ENCODE measurements at regions not wholly inside any gene's neighbourhood (a gene's known extent, or its start where the extent isn't known, plus 50 kb on each side); places are given as distances from the start of the nearest gene placed in this dataset.

DNA sequence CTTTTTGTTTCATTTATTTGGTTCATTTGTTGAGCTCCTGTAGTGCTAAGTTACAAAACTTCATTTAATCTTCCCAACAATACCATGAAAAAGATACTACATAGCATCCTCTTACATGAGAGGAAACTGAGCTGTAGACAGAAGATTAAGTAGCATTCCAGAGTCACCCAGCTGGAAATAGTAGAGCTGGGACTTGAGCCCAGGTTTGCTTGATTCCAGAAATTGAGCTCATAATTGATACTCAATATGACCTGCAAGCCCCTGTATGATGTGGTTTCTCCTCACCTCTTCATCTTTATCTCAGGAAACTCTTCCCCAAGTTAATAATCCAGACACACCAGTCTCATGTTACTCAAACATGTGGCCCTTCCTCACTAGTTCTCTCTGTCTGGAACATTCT is 87.0 kb upstream of the DAAM1 start:
- DNase-seq (no peak), ATAC-seq (no peak)
- Mint-ChIP-seq H3K27me3 (peaks cover 17% of the 10 kb centered on the region), H3K27ac (no peak overlapping the region), H3K4me3 (no peak overlapping the region), H3K9me3 (no peaks in the 10 kb centered on the region), H3K4me1 (no peaks in the 10 kb centered on the region)

DNA sequence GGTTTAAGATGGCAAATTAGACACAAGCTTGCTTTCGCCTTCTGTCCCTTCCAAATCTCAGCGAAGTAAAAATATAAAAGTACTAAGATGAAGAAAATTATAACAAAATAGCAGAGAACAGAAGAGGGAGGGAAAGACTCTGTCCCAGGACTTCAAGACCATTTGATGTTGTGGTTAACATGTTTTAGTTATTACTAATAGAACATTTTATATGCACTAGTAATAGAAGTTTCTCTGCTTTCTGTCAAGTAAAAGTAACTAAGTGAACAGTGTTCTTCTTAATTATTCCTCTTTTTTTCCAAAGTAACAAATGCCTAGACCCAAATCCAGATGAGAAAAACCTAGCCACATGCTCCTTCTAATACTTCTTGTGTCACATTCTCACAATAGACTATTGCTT is 85.1 kb upstream of the DAAM1 start:
- peaks cover 29% of the 10 kb centered on the region for H3K27me3 Mint-ChIP-seq
- no peak for DNase-seq
- no peaks in the 10 kb centered on the region for H3K4me1 Mint-ChIP-seq
- no peak for ATAC-seq
- no peaks in the 10 kb centered on the region for H3K9me3 Mint-ChIP-seq
- no peak overlapping the region for H3K27ac Mint-ChIP-seq
- no peak overlapping the region for H3K4me3 Mint-ChIP-seq

DNA sequence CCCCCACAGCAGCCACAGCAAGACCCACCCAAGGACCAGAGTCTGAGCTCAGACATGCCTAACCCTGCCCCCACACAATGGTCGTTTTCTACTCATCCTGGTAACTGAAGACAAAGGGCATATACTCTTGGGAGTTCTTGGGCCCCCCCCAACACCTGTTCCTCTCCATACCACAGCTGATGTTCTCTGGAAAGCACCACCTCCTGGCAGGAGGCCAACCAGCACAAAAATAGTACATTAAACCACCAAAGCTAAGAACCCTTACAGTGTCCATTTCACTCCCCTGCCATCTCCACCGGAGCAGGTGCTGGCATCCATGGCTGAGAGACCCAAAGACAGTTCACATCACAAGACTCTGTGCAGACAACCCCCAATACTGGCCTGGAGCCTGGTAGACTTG is 80.6 kb upstream of the DAAM1 start:
- peaks cover 39% of the 10 kb centered on the region for H3K27me3 Mint-ChIP-seq
- DNase-seq = no peak
- no peak overlapping the region for H3K4me3 Mint-ChIP-seq
- H3K4me1 Mint-ChIP-seq = no peaks in the 10 kb centered on the region
- ATAC-seq = no peak
- peak overlapping the region in 1 of 2 donors; percentile 84 for H3K27ac Mint-ChIP-seq
- no peaks in the 10 kb centered on the region for H3K9me3 Mint-ChIP-seq

DNA sequence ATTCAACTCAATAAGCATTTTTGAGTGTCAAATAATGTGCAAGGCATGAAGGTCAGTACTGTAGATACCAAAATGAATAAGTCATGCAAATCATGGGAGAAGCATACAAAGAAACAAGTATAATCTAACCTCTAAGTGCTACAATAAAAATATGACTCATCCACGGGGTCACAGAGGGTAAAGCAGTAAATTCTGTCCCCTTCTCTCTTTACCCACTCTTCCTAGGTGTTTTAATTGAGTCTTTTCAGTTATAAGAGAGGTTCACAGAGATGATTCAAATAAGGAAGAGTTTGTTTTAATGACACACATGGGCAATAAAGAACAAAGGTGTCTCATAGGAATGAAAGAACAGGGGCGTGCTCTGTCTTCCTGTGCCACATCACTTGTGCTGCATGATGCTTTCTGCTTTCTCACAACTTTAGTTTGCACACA is 71.5 kb upstream of the DAAM1 start:
- ATAC-seq (no peak), DNase-seq (no peak)
- H3K9me3 Mint-ChIP-seq = no peaks in the 10 kb centered on the region
- no peak overlapping the region for H3K4me3 Mint-ChIP-seq
- H3K4me1 Mint-ChIP-seq = no peaks in the 10 kb centered on the region
- H3K27ac Mint-ChIP-seq = no peak overlapping the region
- H3K27me3 Mint-ChIP-seq = peaks cover 12% of the 10 kb centered on the region

DNA sequence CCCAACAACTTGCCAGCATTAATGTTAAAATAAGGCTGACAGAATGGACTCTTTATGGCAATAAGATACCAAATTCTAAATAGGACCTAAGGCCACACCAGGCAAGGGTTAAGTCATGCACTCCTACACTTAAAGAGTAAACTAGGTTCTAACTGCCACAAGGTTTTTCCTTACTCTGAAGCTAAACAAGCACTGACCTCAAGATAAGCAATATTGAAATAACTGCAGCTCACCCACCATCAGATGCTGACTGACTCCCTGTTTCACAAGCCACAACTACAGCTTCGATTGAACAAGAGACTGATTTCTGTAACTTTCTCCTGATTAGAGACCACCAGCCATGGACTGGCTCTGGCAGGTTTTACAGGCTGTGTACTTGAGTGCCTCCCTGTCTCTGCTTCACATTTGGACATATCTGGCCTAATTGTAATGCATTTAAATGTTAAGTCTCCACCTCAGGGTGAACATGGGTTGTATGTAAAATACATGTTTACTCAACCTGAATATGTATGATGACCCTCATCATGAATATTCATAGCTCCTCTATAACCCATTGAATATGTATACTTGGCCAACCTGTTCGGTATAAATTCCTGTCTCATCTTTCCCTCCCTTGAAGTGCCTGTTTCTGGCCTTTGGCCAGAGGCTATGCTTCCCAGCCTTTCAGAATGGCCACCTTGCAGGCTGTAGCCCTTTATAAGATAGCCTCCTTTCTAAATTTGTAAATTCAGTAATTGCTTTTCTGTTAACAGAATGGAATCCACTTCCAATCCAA is 70.5 kb upstream of the DAAM1 start:
- Mint-ChIP-seq H3K4me1 (no peaks in the 10 kb centered on the region), H3K27ac (no peak overlapping the region), H3K27me3 (peaks cover 7% of the 10 kb centered on the region), H3K9me3 (no peaks in the 10 kb centered on the region), H3K4me3 (no peak overlapping the region)
- DNase-seq (no peak), ATAC-seq (no peak)

DNA sequence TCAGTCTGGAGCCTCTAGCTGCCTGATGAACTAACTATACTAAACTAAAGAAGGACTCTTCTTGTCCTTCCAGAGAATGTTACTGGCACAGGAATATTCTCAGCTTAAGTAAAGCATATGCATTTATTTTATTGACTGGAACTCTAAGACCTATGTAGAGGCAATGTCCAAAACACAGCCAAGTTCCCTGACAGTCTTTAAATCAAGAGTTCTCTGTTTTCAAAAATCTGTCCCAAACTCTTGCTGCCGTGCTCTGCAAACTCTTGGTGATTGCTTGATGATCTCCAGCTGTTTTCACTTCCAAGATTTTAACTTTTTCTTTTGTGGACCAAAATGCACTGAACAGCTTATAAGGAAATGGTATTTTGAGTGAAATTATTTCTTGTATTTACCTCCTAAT is 67.5 kb upstream of the DAAM1 start:
- no peaks in the 10 kb centered on the region for H3K4me1 Mint-ChIP-seq
- no peak for DNase-seq

DNA sequence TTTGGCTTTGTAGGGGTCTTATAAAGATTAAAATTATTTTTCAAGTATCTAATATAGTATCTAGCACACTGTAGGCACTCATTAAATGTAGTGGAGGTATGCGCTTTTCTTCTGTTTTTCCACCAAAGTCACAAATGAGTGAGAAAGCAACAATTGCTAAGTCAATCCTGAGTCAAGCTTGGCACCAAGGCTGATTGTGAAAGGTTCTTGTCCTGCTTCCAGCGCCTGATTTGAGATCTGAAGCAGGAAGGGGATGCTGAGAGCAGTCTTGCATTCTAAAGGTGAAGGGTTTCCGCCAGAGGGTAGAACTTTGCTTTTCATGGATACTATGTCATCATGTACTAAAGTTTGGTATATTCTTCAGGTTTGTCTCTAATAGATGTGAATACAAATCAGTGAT is 64.9 kb upstream of the DAAM1 start:
- no peak for ATAC-seq

More for the DNA sequence above, 67.5 kb upstream of the DAAM1 start:
- Mint-ChIP-seq H3K27me3 (peaks cover 19% of the 10 kb centered on the region), H3K4me3 (no peak overlapping the region), H3K27ac (no peak overlapping the region), H3K9me3 (no peaks in the 10 kb centered on the region)
- ATAC-seq = no peak

DNA sequence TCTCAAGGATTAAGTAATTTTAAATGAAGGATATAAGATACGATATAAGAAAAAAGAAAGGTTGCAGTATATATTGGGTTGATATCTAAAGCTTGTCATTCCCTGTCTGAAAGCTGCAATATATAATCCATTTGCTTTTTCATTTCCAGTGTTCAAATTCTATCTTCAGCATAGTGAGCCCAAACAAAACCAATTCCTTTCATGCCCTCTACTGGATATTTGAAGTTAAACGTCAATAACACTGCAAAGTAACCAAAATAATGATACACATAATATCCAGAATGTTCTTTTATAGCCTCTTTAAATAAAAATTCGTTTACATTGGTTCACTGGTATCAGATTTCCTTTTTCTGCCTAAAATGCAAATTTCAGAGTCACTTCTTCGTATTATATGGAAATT is 64.5 kb upstream of the DAAM1 start:
- no peaks in the 10 kb centered on the region for H3K4me1 Mint-ChIP-seq
- H3K27me3 Mint-ChIP-seq = peaks cover 21% of the 10 kb centered on the region
- ATAC-seq (no peak), DNase-seq (no peak)
- H3K27ac Mint-ChIP-seq = no peak overlapping the region
- no peak overlapping the region for H3K4me3 Mint-ChIP-seq
- H3K9me3 Mint-ChIP-seq = no peaks in the 10 kb centered on the region

More for the DNA sequence above, 64.9 kb upstream of the DAAM1 start:
- no peak overlapping the region for H3K27ac Mint-ChIP-seq
- H3K4me1 Mint-ChIP-seq = no peaks in the 10 kb centered on the region
- no peak overlapping the region for H3K4me3 Mint-ChIP-seq
- DNase-seq = no peak
- peaks cover 18% of the 10 kb centered on the region for H3K27me3 Mint-ChIP-seq
- H3K9me3 Mint-ChIP-seq = no peaks in the 10 kb centered on the region

DNA sequence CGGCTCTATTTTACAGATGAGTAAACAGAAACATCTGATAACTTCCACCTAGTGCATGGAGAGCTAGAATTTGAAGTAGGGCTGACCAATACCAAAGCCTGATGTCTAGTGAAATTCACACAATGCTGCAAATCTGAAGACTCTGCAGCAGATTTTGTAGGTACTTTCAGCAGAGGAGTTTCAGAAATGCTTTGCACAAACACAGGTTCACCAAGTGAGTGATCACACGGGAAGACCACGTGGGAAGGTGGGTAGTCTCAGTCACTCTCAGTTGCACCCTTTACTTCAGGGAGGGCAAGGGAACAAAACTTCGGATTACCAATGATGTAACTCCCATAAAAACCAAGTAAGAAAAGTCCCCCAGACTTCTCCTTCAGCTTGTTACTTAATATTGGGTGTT is 63.3 kb upstream of the DAAM1 start:
- H3K4me3 Mint-ChIP-seq = no peak overlapping the region
- no peak overlapping the region for H3K27ac Mint-ChIP-seq
- H3K9me3 Mint-ChIP-seq = no peaks in the 10 kb centered on the region
- no peak for ATAC-seq
- DNase-seq = no peak
- no peaks in the 10 kb centered on the region for H3K4me1 Mint-ChIP-seq
- peaks cover 25% of the 10 kb centered on the region for H3K27me3 Mint-ChIP-seq

DNA sequence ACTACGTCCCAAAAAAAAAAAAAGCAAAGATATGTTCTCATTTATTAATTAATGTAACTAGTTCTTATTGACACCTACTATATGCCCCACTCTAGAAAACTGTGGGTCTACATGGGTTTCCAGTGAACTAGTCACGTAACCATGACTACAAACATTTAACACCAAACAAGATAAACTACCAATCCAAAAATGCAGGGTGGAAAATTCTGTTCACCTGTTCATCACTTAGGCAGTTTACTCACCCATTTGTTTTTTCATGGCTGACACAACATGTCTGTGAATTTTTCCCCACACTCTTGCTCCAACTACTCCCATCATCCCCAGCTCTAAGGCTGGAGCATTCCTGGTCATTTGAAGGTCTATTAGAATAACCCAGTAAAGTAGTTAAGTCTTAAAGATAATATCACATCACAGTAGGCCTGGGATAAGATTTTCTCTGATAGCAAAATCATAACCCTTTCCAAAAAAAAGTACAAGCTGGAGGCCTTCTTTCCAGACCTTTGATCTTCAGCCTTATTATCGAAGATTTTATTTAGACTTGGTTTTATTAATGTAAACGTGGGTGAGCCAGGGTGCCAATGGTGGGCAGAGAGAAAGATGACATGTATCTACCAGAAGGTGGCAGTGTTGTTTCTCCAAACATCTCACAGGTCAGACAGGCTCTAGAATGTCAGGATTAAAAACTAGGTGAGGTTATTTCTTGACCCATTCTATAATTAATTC is 61.6 kb upstream of the DAAM1 start:
- H3K4me1 Mint-ChIP-seq = no peaks in the 10 kb centered on the region
- no peak overlapping the region for H3K27ac Mint-ChIP-seq
- peak; percentile 80 for ATAC-seq
- H3K27me3 Mint-ChIP-seq = peaks cover 25% of the 10 kb centered on the region
- no peak for DNase-seq
- no peaks in the 10 kb centered on the region for H3K9me3 Mint-ChIP-seq
- H3K4me3 Mint-ChIP-seq = no peak overlapping the region

DNA sequence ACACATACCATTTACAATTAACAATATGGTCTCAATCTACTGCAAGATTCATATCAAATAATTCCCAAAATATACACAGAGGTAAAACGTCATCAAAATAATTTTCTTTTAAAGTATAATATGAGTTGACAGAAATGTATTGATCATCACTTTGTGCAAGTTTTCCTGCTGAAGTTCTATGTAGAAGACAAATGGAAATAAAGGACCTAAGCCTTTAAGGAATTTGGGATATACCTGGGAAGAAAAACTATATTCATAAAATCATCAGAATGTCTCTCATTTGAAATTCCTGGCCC is 61.1 kb upstream of the DAAM1 start:
- peaks cover 25% of the 10 kb centered on the region for H3K27me3 Mint-ChIP-seq
- no peak overlapping the region for H3K27ac Mint-ChIP-seq
- no peaks in the 10 kb centered on the region for H3K9me3 Mint-ChIP-seq
- no peak for DNase-seq
- H3K4me3 Mint-ChIP-seq = no peak overlapping the region
- H3K4me1 Mint-ChIP-seq = no peaks in the 10 kb centered on the region
- no peak for ATAC-seq

DNA sequence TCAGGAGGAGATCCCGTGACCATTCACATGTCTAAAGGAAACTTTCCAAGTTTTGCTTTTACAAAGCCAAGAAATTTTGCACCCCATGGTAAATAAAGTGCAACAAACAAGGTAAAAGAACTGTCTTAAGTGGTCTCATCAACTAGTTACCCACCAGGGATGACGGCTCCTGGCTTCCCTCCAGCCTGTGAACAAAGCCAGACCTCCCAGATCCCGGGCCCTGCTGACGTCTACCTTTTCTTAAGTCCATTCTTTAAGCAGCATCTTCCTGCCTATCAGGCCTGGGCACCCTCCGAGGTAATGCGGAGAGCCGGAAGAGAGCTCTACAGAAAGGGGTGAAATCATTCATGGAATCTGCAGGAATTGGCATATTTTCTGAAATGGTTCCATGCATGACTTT is 58.0 kb upstream of the DAAM1 start:
- H3K27ac Mint-ChIP-seq = no peak overlapping the region
- no peak for ATAC-seq
- H3K4me1 Mint-ChIP-seq = no peaks in the 10 kb centered on the region
- DNase-seq = no peak
- H3K9me3 Mint-ChIP-seq = no peaks in the 10 kb centered on the region
- H3K4me3 Mint-ChIP-seq = no peak overlapping the region
- peaks cover 20% of the 10 kb centered on the region for H3K27me3 Mint-ChIP-seq

DNA sequence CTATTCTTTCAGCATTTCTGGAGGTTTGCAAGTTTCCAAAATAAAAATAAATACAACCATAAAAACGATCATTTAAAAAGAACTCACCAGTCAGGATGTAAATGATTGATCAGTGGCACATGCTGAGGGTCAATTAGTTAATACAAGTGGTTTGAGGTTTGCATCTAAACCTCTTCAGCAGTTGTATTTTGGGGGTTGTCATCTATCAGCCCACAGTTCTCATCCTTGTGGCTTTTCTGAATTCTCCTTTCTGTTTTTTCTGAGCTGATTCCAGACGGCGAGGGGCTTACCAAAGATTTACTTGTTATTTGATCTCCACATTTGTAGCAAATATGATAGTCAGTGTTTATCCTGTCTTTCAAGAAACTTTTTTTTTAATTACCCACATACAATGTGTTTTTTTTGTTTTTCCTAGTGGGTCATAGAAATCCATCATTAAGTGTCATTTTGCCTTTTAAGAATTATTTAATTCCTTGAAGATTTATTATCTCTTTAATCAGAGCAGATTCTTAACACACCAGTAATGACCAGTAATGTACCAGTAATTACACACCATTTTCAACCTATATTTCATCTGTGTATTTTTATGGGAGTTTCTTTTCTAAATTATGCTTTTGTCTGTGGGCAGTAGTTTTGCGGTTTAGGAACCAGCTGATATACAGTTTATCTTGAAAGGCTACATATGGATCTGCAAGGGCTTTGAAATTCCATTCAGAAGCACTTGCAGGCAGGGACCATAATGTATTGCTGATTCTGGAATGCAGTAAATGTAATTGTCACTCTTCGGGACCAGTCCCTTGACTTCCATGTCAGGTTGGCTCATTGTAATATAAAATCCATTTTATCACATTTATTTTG is 56.3 kb upstream of the DAAM1 start:
- no peaks in the 10 kb centered on the region for H3K9me3 Mint-ChIP-seq
- no peak overlapping the region for H3K4me3 Mint-ChIP-seq
- ATAC-seq = no peak

DNA sequence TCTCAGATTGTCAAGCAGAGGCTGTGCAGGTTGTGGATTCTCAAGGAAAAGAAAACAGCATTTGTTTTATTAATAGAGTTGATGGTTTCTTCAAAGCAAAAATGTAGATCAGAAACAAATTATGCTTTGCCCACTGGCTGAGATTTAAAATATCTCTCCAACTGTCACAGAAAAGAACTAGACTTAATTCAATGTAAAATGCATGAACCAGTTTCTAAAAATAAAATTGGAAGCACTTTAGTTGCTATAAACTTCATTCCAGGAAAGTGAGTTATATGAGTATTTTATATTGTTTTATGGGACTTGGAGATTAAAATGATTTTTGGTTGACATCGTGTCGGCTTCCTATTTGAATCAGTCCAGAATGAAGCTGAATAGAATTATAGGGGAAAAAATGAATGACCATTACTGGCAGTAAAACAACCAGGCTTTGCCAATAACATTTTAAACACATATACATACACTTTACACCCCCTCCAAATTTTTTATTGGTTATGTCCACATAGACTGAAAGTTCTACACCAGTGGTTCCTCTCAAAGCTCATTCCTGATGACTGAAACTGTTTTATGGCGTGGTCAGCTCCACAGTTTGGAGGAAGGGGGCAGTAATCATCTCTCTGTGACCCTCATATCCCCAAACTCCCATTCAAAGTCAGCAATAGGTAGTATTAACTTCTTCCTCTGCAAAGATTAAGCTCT is 55.5 kb upstream of the DAAM1 start:
- DNase-seq = no peak
- no peak for ATAC-seq
- H3K4me3 Mint-ChIP-seq = no peak overlapping the region
- peaks cover 14% of the 10 kb centered on the region for H3K27me3 Mint-ChIP-seq
- no peaks in the 10 kb centered on the region for H3K9me3 Mint-ChIP-seq
- H3K27ac Mint-ChIP-seq = no peak overlapping the region
- H3K4me1 Mint-ChIP-seq = no peaks in the 10 kb centered on the region

More for the DNA sequence above, 56.3 kb upstream of the DAAM1 start:
- no peak overlapping the region for H3K27ac Mint-ChIP-seq
- no peak for DNase-seq
- H3K27me3 Mint-ChIP-seq = peaks cover 15% of the 10 kb centered on the region
- H3K4me1 Mint-ChIP-seq = no peaks in the 10 kb centered on the region

DNA sequence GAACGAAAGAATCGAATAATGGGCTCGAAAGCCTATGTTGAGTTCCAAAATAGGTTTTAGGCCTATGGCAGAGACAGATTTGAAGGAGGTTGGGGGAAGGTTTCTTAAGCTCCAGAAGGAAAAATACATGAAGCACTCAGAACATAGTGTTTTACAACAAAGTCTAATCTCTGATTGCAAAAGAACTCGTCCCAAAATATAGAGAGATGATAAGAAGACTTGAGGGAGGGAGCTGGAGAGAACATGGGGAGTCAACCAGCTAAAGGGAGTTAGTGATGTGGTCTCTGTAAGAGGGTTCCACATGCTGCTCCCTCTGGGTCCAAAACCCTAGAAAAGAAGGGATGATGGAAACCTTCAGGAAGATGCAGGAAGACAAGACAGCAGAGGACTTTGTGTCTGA is 54.8 kb upstream of the DAAM1 start:
- no peaks in the 10 kb centered on the region for H3K4me1 Mint-ChIP-seq
- H3K4me3 Mint-ChIP-seq = no peak overlapping the region
- no peak overlapping the region for H3K27ac Mint-ChIP-seq
- H3K27me3 Mint-ChIP-seq = peaks cover 14% of the 10 kb centered on the region
- no peak for DNase-seq
- H3K9me3 Mint-ChIP-seq = no peaks in the 10 kb centered on the region
- ATAC-seq = no peak
